ENCODE measurements at regions not wholly inside any gene's neighbourhood (a gene's known extent, or its start where the extent isn't known, plus 50 kb on each side); places are given as distances from the start of the nearest gene placed in this dataset.

DNA sequence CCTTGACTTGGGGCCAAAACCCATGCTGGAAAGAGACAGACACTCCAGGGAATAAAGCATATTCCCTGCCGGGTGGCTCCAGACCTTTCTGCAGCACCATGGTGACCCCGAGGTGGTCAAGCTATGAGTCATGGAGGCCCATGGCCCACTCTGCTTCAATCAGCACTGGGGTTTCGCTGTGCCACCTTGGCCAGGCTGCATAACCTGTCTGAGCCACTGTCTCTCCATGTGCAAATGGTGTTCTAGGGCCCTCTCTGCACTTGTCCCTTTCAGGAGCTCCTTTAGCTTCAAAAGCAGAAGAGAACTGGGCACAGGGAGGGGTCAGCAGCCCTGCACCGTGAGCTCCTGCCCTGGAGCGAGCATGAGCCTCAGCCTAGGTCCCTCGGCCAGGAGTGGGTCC lies 410.1 kb downstream of the SHANK2 start:
- no peak overlapping the region for H3K27ac Mint-ChIP-seq
- ATAC-seq (ENCODE audit: low read depth), result no peak
- no peaks in the 10 kb centered on the region for H3K4me1 Mint-ChIP-seq

DNA sequence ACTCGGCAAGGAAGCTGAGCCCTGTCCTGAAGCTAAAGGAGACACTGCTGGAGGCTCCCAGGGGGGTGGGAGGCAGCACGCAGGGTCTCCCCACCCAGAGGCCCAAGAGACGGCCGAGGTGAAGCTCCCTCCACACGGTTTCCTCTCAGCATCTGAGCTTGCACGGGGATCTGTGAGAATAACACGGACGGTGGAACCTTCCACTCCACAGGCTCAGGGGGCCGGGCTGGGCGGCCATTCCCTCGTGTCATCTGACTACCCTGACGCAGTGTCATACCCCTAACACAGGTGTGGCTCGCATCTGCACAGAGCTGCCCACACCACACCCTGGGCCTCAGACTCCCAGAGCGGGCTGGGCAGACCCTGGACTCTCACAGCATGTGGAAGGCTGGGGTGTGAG lies 409.7 kb downstream of the SHANK2 start:
- ATAC-seq (ENCODE audit: low read depth) (no peak), DNase-seq (ENCODE audit: low spot score in 2 of 2) (no peak)
- Mint-ChIP-seq H3K9me3 (peaks cover 5% of the 10 kb centered on the region), H3K4me1 (no peaks in the 10 kb centered on the region), H3K36me3 (no peaks in the 10 kb centered on the region), H3K4me3 (no peak overlapping the region), H3K27ac (no peak overlapping the region), H3K27me3 (peaks cover 6% of the 10 kb centered on the region)

More for the DNA sequence above, 410.1 kb downstream of the SHANK2 start:
- H3K27me3 Mint-ChIP-seq, result peaks cover 7% of the 10 kb centered on the region
- no peak overlapping the region for H3K4me3 Mint-ChIP-seq
- DNase-seq (ENCODE audit: low spot score in 2 of 2), result no peak
- peaks cover 7% of the 10 kb centered on the region for H3K9me3 Mint-ChIP-seq
- H3K36me3 Mint-ChIP-seq, result no peaks in the 10 kb centered on the region

DNA sequence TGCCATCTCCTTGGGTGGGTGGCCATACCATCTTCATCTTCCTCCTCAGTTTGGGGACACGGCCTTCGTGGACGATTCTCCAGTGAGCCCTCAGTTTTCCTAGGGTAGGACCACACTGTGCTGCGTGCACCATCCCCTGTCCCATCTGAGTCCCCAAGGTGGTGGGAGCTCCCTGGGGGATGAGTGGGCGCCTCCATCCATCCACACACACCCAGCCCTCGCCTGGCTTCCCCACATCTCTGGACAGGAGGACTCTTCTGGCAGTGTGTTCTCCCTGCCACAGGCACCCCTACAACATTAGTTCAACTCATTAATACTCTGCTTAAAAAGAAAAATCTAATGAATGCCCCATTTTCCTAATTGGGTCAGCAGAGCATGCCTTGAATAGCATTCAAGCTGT lies 408.5 kb downstream of the SHANK2 start:
- Mint-ChIP-seq H3K4me3 (no peak overlapping the region), H3K27me3 (peaks cover 6% of the 10 kb centered on the region), H3K4me1 (no peaks in the 10 kb centered on the region), H3K36me3 (no peaks in the 10 kb centered on the region), H3K9me3 (no peaks in the 10 kb centered on the region), H3K27ac (no peak overlapping the region)
- DNase-seq (ENCODE audit: low spot score in 2 of 2) (no peak), ATAC-seq (ENCODE audit: low read depth) (no peak)

DNA sequence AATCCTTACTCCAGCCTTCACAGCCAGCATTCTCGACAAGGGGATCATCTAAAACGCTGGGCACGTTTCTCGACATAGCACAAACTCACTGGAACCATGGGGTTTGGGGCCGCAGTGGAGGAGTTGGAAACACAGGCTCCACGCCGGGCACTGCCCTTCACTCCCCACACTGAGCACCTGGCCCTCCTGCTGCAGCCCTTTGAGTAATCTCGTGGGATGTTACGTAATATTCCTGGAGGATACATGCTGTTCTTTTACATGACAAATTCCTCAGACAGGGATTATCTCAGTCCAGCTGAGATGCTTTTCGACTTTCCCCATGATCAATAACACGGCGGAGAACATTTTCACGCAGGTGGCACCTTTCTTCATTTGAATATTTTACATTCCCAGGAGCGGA lies 408.0 kb downstream of the SHANK2 start:
- DNase-seq (ENCODE audit: low spot score in 2 of 2) (no peak), ATAC-seq (ENCODE audit: low read depth) (no peak)
- H3K27ac Mint-ChIP-seq, result no peak overlapping the region
- peaks cover 6% of the 10 kb centered on the region for H3K27me3 Mint-ChIP-seq
- no peak overlapping the region for H3K4me3 Mint-ChIP-seq
- no peaks in the 10 kb centered on the region for H3K4me1 Mint-ChIP-seq
- H3K9me3 Mint-ChIP-seq, result no peaks in the 10 kb centered on the region
- H3K36me3 Mint-ChIP-seq, result no peaks in the 10 kb centered on the region

DNA sequence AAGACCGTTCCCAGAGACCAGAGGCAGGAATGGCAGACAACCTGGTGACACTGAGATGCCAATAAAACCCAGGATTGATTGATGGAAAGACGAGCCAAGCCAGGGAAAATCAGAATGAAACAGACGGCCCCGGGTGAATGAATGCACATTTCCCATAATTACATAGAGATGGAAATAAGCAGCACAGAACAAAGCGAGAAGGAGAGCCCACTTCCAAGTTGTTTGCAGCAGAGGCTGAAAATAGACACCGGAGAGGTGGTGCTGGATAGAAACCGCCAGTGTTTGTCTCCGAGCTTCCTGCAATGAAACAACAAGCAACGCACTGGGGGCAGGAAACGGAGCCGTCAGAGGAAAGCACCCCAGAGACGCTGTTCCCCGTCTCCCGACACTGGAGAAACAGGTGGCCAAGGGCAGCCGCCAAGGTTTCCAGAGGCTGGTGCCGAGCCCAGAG lies 406.8 kb downstream of the SHANK2 start:
- Mint-ChIP-seq H3K4me3 (no peak overlapping the region), H3K36me3 (no peaks in the 10 kb centered on the region)

DNA sequence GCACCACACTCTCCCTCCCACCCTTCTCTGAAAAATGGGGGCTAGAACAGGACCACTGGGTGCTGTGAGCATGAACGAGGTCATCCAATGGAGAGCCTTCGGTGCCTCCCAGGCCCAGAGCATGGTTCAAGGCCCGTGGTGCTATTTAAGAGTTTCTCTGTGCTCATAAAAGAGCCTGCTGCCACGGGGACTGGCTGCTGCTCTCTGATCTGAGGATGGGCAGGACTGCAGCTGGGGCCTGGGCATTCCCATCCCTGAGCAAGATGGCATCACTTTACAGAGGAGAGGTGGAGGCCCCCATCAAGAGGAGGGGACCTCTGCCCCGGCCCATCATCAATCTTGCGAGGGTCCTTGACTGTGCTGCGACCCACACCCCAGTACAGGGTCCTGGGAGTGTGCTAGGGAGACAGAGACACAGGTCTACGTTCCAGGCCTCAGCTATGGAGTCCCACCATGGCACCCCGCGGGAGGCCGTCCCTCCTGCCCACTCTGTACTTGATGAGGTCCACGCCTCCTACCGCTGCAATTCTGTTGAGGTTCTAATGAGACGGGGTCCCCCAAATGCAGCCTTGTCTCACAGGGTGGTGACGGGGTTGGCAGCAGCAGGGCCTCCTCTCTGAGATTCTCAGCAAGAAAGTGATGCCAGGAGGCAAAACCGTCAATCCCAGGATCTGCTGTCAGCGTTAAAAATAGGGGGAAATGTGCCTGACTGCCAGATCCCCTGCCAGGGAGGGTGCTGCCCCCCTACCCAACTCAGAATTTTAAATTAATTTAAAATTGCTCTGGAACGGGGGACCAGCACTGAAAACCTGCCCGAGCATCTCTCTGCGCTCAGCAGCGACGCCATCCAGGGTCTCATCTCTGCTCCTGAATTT lies 405.4 kb downstream of the SHANK2 start:
- Mint-ChIP-seq H3K4me3 (no peak overlapping the region), H3K27me3 (peaks cover 3% of the 10 kb centered on the region)

More for the DNA sequence above, 406.8 kb downstream of the SHANK2 start:
- H3K27ac Mint-ChIP-seq, result no peak overlapping the region
- no peaks in the 10 kb centered on the region for H3K4me1 Mint-ChIP-seq
- peaks cover 6% of the 10 kb centered on the region for H3K27me3 Mint-ChIP-seq
- H3K9me3 Mint-ChIP-seq, result peaks cover 3% of the 10 kb centered on the region
- no peak for ATAC-seq (ENCODE audit: low read depth)
- DNase-seq (ENCODE audit: low spot score in 2 of 2), result no peak

DNA sequence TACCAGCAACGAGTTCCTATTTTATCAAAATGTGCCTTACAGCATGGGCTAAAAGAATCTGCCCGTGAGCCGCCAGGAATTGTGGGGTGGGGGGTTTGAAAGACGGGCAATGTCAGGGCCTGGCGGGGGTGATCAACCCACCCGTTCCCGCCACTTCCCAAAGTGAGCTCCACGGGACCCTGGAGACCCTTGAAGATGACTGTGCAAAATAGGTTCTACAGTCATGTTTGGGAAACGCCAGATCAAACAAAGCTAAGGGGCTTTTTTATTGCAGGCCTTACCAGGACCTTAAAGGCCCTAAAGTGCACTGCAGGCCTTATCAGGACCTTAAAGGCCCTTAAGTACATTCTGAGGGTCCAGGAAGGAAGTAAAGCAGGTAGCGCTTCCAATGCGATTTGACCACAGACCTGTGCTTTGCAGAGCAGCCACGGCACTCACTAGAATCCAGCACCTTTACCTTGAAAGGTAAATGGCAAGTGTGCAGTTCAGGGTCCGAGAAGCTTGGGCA lies 404.1 kb downstream of the SHANK2 start:
- DNase-seq (ENCODE audit: low spot score in 2 of 2) (no peak), ATAC-seq (ENCODE audit: low read depth) (no peak)
- Mint-ChIP-seq H3K27ac (no peak overlapping the region), H3K36me3 (no peaks in the 10 kb centered on the region), H3K4me1 (no peaks in the 10 kb centered on the region), H3K27me3 (peaks cover 3% of the 10 kb centered on the region), H3K9me3 (peaks cover 3% of the 10 kb centered on the region), H3K4me3 (no peak overlapping the region)

More for the DNA sequence above, 405.4 kb downstream of the SHANK2 start:
- Mint-ChIP-seq H3K36me3 (no peaks in the 10 kb centered on the region), H3K9me3 (peaks cover 3% of the 10 kb centered on the region), H3K4me1 (no peaks in the 10 kb centered on the region), H3K27ac (no peak overlapping the region)
- no peak for DNase-seq (ENCODE audit: low spot score in 2 of 2)
- no peak for ATAC-seq (ENCODE audit: low read depth)

DNA sequence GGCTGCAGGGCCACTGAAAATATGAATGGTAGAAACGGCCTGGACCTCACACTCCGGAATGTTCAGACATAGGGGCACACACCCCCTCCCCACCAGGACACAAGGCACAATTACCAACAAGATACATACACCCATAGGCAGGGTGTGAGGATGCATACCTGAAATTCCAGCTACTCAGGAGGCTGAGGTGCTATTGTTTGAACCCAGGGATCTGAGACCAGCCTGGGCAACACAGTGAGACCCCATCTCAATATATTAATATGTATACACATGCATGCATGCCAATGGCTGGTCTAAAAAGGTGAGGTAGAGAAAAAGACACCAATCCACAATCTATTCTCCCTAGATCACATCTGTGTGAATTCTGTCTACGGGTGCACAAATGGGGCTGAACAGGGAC lies 403.3 kb downstream of the SHANK2 start:
- Mint-ChIP-seq H3K27me3 (peaks cover 3% of the 10 kb centered on the region), H3K36me3 (no peaks in the 10 kb centered on the region), H3K9me3 (peaks cover 3% of the 10 kb centered on the region), H3K27ac (no peak overlapping the region), H3K4me1 (no peaks in the 10 kb centered on the region), H3K4me3 (no peak overlapping the region)
- DNase-seq (ENCODE audit: low spot score in 2 of 2) (no peak), ATAC-seq (ENCODE audit: low read depth) (no peak)

DNA sequence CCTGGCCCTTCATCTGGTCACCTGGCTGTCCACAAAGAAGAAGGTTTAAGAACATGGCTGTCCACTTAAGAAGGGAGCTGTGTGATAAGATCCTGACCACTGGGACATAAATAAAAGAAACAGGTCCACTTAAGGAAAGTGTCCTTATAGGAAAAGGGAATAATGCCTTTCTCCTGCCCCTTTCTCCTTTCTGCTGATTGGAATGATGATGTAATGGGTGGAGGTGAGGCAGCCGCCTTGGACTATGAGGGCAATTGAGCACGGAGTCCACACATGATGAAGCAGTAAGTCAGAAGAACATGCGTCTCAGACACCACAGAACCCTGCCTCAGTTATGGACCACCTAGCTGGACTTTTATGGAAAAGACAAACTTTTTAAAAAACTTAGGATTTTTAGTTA lies 401.1 kb downstream of the SHANK2 start:
- Mint-ChIP-seq H3K9me3 (peaks cover 9% of the 10 kb centered on the region), H3K27me3 (peaks cover 6% of the 10 kb centered on the region), H3K4me1 (no peaks in the 10 kb centered on the region), H3K36me3 (no peaks in the 10 kb centered on the region), H3K4me3 (no peak overlapping the region), H3K27ac (no peak overlapping the region)
- DNase-seq (ENCODE audit: low spot score in 2 of 2) (no peak), ATAC-seq (ENCODE audit: low read depth) (no peak)

DNA sequence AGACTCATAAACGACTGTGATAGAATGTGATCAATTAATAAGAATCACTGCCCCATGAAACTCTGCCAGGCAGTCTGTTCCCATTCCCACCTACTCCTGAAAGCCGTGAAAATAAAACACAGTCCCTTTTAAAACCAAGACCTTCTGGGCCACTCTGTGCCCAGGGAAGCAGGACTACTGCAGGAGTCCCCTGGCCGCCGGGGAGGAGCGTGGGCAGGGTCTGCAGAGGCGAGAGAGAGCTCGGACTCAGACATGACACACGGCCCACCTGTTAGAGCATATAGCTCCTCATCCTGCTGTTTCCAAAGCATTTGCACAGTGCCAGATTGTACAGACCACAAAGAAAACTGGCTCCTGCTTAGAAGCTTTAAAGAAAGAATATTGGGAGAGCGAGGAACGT lies 400.5 kb downstream of the SHANK2 start:
- H3K27me3 Mint-ChIP-seq, result peaks cover 8% of the 10 kb centered on the region
- H3K4me3 Mint-ChIP-seq, result no peak overlapping the region
- no peaks in the 10 kb centered on the region for H3K4me1 Mint-ChIP-seq
- H3K9me3 Mint-ChIP-seq, result peaks cover 9% of the 10 kb centered on the region
- ATAC-seq (ENCODE audit: low read depth) (no peak), DNase-seq (ENCODE audit: low spot score in 2 of 2) (no peak)
- no peaks in the 10 kb centered on the region for H3K36me3 Mint-ChIP-seq
- no peak overlapping the region for H3K27ac Mint-ChIP-seq

DNA sequence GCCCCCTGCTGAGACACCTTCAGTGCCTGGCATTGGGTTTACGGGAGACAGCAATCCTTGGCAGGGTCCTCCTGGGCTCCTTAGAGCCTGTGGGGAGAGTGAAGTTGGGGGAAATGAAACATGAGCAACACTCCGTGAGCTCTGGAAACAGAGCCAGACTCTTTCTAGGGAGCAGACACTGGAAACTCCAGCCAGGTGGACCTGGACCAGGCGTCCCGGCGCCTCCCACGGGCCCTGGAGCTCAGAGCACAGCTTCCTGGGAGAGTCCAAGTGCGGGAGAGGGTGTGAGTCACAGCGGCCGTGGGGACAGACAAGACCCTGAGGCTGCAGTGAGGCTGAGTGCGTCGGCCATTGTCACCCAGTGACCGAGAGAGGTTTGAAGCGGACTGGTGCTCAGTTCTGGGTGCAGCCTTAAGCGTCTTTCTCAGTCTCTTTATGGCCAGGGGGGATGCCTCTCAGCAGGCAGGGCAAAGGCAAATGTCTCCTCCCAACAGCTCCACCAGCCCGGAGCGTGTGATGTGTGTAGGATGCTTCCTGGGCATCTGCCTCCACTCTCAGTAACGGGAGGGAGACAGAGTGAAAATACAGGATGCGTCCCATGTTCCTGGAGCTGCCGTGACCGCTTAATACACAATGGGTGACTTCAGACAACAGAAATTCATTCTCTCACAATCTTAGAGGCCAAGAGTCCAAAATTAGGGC lies 399.2 kb downstream of the SHANK2 start:
- ATAC-seq (ENCODE audit: low read depth) (no peak), DNase-seq (ENCODE audit: low spot score in 2 of 2) (no peak)
- Mint-ChIP-seq H3K27ac (no peak overlapping the region), H3K27me3 (peaks cover 9% of the 10 kb centered on the region), H3K36me3 (no peaks in the 10 kb centered on the region), H3K4me3 (no peak overlapping the region), H3K9me3 (peaks cover 9% of the 10 kb centered on the region), H3K4me1 (no peaks in the 10 kb centered on the region)

DNA sequence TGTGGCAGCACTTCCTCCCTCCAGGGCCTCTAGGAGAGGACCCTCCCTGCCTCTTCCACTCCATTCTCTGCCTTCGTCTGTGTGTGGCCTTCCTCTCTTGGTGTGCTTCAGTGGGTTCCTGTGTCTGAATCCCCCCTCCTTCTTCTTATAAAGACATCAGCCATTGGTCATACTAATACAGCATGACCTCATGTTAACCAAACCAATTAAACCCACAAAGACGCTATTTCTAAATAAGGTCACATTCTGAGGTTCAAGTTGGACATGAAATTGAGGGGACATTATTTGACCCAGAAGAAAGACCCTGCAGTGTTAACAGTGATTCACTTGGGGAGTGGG lies 398.6 kb downstream of the SHANK2 start:
- H3K4me3 Mint-ChIP-seq, result no peak overlapping the region
- peaks cover 9% of the 10 kb centered on the region for H3K9me3 Mint-ChIP-seq
- ATAC-seq (ENCODE audit: low read depth) (no peak), DNase-seq (ENCODE audit: low spot score in 2 of 2) (no peak)
- H3K27me3 Mint-ChIP-seq, result peaks cover 9% of the 10 kb centered on the region
- no peaks in the 10 kb centered on the region for H3K36me3 Mint-ChIP-seq
- no peaks in the 10 kb centered on the region for H3K4me1 Mint-ChIP-seq
- H3K27ac Mint-ChIP-seq, result no peak overlapping the region

DNA sequence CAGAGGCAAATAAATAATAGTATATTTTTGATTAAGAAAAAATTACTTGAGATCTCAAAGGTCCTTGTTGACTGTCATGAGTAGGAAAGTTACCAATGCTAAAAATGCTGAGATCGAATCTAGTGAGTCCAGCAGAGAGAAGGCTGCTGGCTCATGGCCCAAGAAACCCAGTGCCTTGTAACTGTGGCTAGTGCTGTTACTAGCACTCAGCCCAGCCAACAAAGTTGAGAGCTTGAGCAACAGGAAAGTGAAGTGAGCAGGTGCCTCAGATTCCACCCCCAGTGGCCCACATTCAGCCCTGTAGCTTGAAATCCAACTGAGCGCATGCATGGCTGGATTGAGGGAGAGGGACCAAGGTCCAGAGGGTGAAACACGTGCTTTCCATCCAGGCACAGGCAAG lies 398.2 kb downstream of the SHANK2 start:
- peaks cover 13% of the 10 kb centered on the region for H3K27me3 Mint-ChIP-seq
- H3K4me1 Mint-ChIP-seq, result no peaks in the 10 kb centered on the region
- no peak overlapping the region for H3K4me3 Mint-ChIP-seq
- H3K36me3 Mint-ChIP-seq, result no peaks in the 10 kb centered on the region
- no peak overlapping the region for H3K27ac Mint-ChIP-seq
- DNase-seq (ENCODE audit: low spot score in 2 of 2) (no peak), ATAC-seq (ENCODE audit: low read depth) (no peak)
- peaks cover 13% of the 10 kb centered on the region for H3K9me3 Mint-ChIP-seq

DNA sequence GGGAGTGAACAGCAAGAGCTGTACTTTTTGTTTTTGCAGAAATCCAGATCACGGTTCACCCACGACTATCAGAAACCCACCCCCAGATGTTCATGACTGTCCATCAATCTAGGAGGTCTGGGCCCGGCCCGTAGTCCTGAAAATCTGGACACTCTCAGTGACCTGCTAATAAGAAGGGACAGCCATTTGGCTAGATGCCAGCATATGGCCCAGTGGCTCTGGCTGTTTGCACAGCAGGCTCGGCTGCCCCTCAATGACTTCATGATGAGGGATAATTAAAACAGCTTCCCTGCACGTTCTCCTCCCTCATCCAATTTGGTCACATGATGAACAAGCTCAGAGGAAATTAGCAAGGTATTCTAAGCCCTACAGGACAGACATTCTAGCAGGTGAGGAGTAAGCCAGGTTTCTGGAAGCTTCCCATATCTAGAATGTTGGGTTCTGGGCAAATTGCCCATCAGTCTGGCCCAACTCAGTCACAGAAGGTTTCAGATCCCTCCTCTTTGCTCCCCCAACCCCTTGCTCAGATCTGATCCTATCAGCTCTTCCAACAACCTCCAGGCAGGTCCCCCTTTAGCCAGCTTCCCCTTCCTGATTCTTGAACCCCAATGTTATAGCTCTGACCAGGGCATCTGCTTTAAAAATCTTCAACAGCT lies 397.3 kb downstream of the SHANK2 start:
- no peak overlapping the region for H3K4me3 Mint-ChIP-seq
- no peak for ATAC-seq (ENCODE audit: low read depth)

More for the DNA sequence above, 397.3 kb downstream of the SHANK2 start:
- DNase-seq (ENCODE audit: low spot score in 2 of 2), result no peak
- Mint-ChIP-seq H3K27ac (no peak overlapping the region), H3K27me3 (peaks cover 15% of the 10 kb centered on the region), H3K36me3 (no peaks in the 10 kb centered on the region), H3K4me1 (no peaks in the 10 kb centered on the region), H3K9me3 (peaks cover 11% of the 10 kb centered on the region)
